Astrocyte of the spinal cord (primary cell): ENCODE measurements at regions not wholly inside any gene's neighbourhood (a gene's known extent, or its start where the extent isn't known, plus 50 kb on each side); places are given as distances from the start of the nearest gene placed in this dataset.
A peak's percentile ranks its signal among the peaks of the same experiment; 100 is the strongest.

ENCODE experiments used
- DNase-seq: peaks from one replicate; pipeline ENCODE4 v3.0.0; 2011; ENCODE audit warnings: low read depth, low spot score
- H3K4me3 ChIP-seq: 2 replicates; pipeline ENCODE4 v1.5.1; 2011; ENCODE audit warnings: low read depth, mild to moderate bottlenecking, low read length, moderate library complexity
- in situ Hi-C: cut with HindIII; loops from 2 replicates; pipeline ENCODE4 v1.10.0; 2017; ENCODE audit warnings: low sequenced_read_pairs
- TF ChIP-seq, protein P1 (sequence below): IDR thresholded peaks from 2 replicates; pipeline ENCODE4 v1.5.1; 2012; ENCODE audit warnings: low read depth, mild to moderate bottlenecking, low read length, inconsistent platforms

DNA sequence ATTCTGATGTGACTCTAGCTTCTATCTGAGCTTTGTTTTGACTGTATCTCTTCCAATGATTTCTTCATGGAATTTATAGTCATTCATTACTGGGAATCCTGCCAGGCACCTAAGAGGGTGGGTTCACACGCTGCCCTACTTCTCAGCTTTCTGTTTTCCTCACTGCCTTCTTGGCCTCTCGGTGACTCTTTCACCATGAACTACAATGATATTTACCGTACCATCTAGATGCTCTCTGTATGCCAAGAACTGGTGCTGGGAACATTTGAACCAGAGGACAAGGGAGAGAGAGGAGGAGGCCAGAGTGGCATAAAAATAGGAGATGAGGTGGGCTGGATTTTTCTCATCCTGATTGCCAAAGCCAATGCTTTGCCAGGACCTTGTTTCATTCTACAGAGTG, 280.0 kb upstream of the P2RY1 start:
- peak; percentile 69 for DNase-seq
- H3K4me3 ChIP-seq: no peak overlapping the region

DNA sequence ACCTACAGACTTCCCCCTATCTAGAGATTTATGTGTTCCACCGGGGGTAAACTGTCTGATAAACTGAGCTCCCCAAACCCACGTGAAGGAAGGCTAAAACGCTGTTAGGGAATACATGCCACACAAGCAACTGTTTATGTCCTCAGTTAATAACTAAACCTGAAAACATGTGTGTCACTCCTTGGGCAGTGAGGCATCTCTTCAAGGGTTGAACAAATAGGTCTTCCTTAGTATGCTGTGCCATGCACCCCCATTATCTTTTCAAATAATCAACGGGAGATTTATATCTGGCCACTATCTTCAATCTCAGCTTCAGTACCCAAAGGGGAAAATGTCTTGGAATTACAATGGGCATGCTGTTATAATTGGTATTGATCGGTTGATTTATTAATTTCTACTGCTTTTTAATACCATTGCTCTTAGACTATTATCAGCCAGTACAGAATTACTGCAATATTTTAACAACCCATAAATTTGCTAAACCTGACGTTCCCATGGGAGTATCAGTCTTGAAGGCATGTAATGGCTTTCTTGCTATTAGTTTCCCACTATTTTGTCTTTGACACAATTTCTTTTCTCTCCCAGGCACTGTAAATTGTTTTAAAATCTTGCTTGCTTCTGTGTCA, 279.2 kb upstream of the P2RY1 start:
- no peak overlapping the region for H3K4me3 ChIP-seq
- in situ Hi-C loops: no loop called here
- DNase-seq: no peak
- TF ChIP-seq, protein P1, sequence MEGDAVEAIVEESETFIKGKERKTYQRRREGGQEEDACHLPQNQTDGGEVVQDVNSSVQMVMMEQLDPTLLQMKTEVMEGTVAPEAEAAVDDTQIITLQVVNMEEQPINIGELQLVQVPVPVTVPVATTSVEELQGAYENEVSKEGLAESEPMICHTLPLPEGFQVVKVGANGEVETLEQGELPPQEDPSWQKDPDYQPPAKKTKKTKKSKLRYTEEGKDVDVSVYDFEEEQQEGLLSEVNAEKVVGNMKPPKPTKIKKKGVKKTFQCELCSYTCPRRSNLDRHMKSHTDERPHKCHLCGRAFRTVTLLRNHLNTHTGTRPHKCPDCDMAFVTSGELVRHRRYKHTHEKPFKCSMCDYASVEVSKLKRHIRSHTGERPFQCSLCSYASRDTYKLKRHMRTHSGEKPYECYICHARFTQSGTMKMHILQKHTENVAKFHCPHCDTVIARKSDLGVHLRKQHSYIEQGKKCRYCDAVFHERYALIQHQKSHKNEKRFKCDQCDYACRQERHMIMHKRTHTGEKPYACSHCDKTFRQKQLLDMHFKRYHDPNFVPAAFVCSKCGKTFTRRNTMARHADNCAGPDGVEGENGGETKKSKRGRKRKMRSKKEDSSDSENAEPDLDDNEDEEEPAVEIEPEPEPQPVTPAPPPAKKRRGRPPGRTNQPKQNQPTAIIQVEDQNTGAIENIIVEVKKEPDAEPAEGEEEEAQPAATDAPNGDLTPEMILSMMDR: no peak

More for the DNA sequence above, 280.0 kb upstream of the P2RY1 start:
- in situ Hi-C loops: no loop called here
- TF ChIP-seq, protein P1: no peak

DNA sequence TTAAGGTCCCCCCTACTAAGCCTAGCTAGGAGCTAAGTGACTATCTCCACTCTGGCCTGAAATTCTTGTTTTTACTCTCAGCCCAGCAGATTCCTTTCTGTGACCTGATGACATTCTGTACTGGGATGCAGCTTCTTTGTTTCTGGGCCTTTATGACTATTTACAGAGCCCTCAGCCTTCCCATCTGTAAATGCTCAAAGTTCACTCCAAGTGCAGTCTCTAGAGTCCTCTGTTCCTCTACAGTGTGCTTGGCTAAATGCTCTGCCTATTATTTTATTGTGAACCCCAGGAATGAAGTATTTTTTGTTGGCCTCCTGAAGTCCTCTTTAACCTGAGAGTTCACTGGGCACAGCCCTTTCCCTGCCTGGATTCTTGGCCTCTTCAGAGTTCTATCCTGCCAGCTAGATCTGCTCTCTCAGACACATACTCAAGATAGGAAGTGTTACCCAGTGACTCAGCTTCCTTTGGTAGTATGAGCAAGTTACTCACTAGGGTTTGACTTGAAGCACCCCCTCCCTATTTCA, 278.1 kb upstream of the P2RY1 start:
- peak; percentile 56 for DNase-seq
- in situ Hi-C loops: no loop called here
- TF ChIP-seq, protein P1: no peak
- no peak overlapping the region for H3K4me3 ChIP-seq

DNA sequence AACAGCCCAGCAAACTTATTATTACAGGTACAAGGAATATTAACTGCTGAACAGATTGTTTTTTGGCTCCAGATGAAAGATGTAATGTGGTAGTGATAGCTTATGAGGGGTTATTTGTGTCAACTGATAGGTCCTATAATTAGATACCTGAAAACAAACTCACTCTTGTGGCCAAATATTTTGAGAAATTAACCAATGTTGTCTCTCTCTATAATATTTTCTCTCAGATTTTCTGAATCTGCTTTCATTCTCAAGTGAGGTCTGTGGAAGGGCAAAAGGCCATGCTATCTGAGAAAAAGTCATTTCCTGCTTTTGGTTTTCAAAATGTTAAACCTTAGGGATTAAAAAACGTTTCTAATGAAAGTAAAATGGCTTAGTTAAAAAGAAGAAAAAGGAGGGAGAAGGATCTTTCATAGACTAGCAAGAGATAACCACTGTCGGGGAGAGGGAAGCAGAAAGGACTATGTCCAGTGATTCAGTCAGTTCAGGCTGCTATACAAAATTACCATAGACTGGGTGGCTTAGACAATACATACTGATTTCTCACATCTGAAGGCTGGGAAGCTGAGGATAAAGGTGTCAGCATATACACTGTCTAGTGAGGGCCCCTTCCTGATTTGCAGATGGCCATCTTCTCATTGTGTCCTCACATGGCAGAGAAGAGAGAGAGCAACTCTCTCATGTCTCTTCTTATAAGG, 277.5 kb upstream of the P2RY1 start:
- in situ Hi-C loops: no loop called here
- TF ChIP-seq, protein P1: no peak
- no peak for DNase-seq
- H3K4me3 ChIP-seq: no peak overlapping the region

DNA sequence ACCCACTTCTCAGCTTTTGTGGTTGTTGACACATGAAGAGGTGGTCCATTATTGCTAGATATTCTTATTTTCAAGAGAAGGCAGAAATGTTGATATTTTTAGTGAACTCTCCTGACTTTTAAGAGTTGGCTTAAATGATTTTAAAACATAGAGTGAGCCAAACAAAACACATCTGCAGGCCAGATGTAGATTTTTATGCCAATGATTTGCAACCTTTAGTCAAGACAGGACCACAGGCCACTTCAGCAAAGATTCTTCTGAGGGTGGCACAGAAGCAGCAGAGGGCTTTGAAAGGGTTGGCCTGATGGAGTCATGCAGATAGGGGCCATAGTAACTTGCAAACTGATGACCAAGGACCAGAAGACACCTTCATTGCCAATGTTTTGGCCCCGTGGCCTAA, 276.5 kb upstream of the P2RY1 start:
- in situ Hi-C loops: no loop called here
- TF ChIP-seq, protein P1: no peak
- H3K4me3 ChIP-seq: no peak overlapping the region
- no peak for DNase-seq

DNA sequence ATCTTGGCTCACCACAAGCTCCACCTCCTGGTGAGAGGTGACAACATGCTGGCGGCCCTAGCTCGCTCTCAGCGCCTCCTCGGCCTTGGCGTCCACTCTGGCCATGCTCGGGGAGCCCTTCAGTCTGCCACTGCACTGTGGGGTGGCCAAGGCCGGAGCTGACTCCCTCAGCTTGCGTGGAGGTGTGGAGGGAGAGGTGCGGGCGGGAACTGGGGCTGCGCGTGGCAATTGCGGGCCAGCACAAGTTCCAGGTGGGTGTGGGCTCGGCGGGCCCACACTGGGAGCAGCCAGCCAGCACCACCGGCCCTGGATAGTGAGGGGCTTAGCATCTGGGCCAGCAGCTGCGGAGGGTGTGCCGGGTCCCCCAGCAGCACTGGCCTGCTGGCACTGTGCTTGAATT, 275.7 kb upstream of the P2RY1 start:
- H3K4me3 ChIP-seq: no peak overlapping the region
- in situ Hi-C loops: no loop called here
- no peak for DNase-seq
- TF ChIP-seq, protein P1: no peak
